IMR-90 (cell line): ENCODE measurements at regions not wholly inside any gene's neighbourhood (a gene's known extent, or its start where the extent isn't known, plus 50 kb on each side); places are given as distances from the start of the nearest gene placed in this dataset.

Experiments
- ATAC-seq: fragments of 200-7000 bp; cut with Tn5 transposase; 2 replicates; pipeline ENCODE4 v1.9.1; 2020; ENCODE audit warnings: low read depth, mild to moderate bottlenecking, moderate library complexity
- BruUV-seq: library from RNA; stranded (reverse); fragments of 400-500 nt; replicated peaks from 2 replicates; lab custom pipeline; 2021; lab: Mats Ljungman, UMichigan
- CTCF ChIA-PET: fragments of 300-600 bp; formaldehyde crosslinking; extraction: SDS; loops from one replicate; lab custom pipeline; 2021; ENCODE audit warnings: antibody characterized with exemption; lab: Yijun Ruan, JAX
- POLR2A ChIA-PET: fragments of 300-600 bp; sonication (Branson Sonifier 250); formaldehyde crosslinking; loops from one replicate; lab custom pipeline; 2022; ENCODE audit warnings: antibody characterized with exemption; ENCODE audit not compliant: unreplicated experiment; lab: Charles Lee
- DNase-seq: peaks from one replicate; pipeline ENCODE4 v3.0.0; 2013
- H2AFZ ChIP-seq: replicated peaks from 2 replicates; pipeline ENCODE3; 2013; ENCODE audit warnings: low read length, mild to moderate bottlenecking; ENCODE audit not compliant: poor library complexity
- H2AK5ac ChIP-seq: 2 replicates; pipeline ENCODE4 v1.6.1; 2013; ENCODE audit warnings: low read depth, low read length, inconsistent platforms
- H2AK9ac ChIP-seq: replicated peaks from 2 replicates; pipeline ENCODE3; 2013; ENCODE audit warnings: mild to moderate bottlenecking, low read depth, low read length, moderate library complexity; ENCODE audit not compliant: poor library complexity
- H2BK120ac ChIP-seq: 2 replicates; pipeline ENCODE4 v1.6.1; 2013; ENCODE audit warnings: low read depth, low read length, inconsistent platforms
- H2BK15ac ChIP-seq: 3 replicates; pipeline ENCODE4 v1.6.1; 2013; ENCODE audit warnings: low read depth, low read length, inconsistent platforms
- H2BK20ac ChIP-seq: 2 replicates; pipeline ENCODE4 v1.6.1; 2013; ENCODE audit warnings: low read depth, mild to moderate bottlenecking, inconsistent platforms, low read length, moderate library complexity
- H2BK5ac ChIP-seq: 2 replicates; pipeline ENCODE4 v1.6.1; 2013; ENCODE audit warnings: mild to moderate bottlenecking, low read depth, low read length, inconsistent platforms; ENCODE audit not compliant: poor library complexity, severe bottlenecking
- H3K14ac ChIP-seq: replicated peaks from 2 replicates; pipeline ENCODE4 v1.6.1; 2013; ENCODE audit warnings: low read depth, low read length, inconsistent platforms
- H3K18ac ChIP-seq: 2 replicates; pipeline ENCODE4 v1.6.1; 2013; ENCODE audit warnings: low read depth, low read length, control low read depth
- H3K23ac ChIP-seq: 2 replicates; pipeline ENCODE4 v1.6.1; 2013; ENCODE audit warnings: low read depth, low read length, inconsistent platforms
- H3K27ac ChIP-seq: 2 replicates; pipeline ENCODE4 v1.5.1; 2013; ENCODE audit warnings: mild to moderate bottlenecking, control low read depth, low read length; ENCODE audit not compliant: insufficient read depth
- H3K27me3 ChIP-seq: 2 replicates; pipeline ENCODE4 v1.6.1; 2013; ENCODE audit warnings: low read length; ENCODE audit not compliant: control insufficient read depth, insufficient read depth
- H3K36me3 ChIP-seq: 2 replicates; pipeline ENCODE4 v1.6.1; 2013; ENCODE audit warnings: low read length, mixed read lengths; ENCODE audit not compliant: control insufficient read depth, insufficient read depth
- H3K4ac ChIP-seq: 2 replicates; pipeline ENCODE4 v1.6.1; 2013; ENCODE audit warnings: low read depth, low read length, inconsistent platforms
- H3K4me1 ChIP-seq: 2 replicates; pipeline ENCODE4 v1.6.1; 2013; ENCODE audit warnings: low read length, mixed read lengths; ENCODE audit not compliant: control insufficient read depth, insufficient read depth
- H3K4me2 ChIP-seq: 2 replicates; pipeline ENCODE4 v1.6.1; 2013; ENCODE audit warnings: low read depth, mild to moderate bottlenecking, control low read depth, low read length, moderate library complexity
- H3K4me3 ChIP-seq: 2 replicates; pipeline ENCODE4 v1.5.1; 2013; ENCODE audit warnings: low read depth, mild to moderate bottlenecking, control low read depth, low read length, moderate library complexity; ENCODE audit not compliant: insufficient read depth
- H3K56ac ChIP-seq: 2 replicates; pipeline ENCODE4 v1.6.1; 2013; ENCODE audit warnings: low read length, inconsistent platforms; ENCODE audit not compliant: insufficient read depth; ENCODE audit errors: extremely low read depth
- H3K79me1 ChIP-seq, 2 experiments: 2 replicates each; pipeline ENCODE4 v1.6.1; 2013; ENCODE audit warnings: low read length in 2 of 2, inconsistent platforms in 1 of 2, low read depth in 1 of 2
- H3K9ac ChIP-seq: 2 replicates; pipeline ENCODE4 v1.6.1; 2013; ENCODE audit warnings: low read depth, low read length, control low read depth
- H3K9me1 ChIP-seq: 2 replicates; pipeline ENCODE4 v1.6.1; 2013; ENCODE audit warnings: low read length, inconsistent platforms; ENCODE audit not compliant: insufficient read depth
- H3K9me3 ChIP-seq: 2 replicates; pipeline ENCODE4 v1.6.1; 2013; ENCODE audit warnings: low read length; ENCODE audit not compliant: control insufficient read depth, insufficient read depth
- H4K20me1 ChIP-seq: 2 replicates; pipeline ENCODE4 v1.6.1; 2013; ENCODE audit warnings: low read length, inconsistent platforms; ENCODE audit not compliant: insufficient read depth
- H4K5ac ChIP-seq: 2 replicates; pipeline ENCODE4 v1.6.1; 2013; ENCODE audit warnings: mild to moderate bottlenecking, low read depth, low read length, control low read depth
- H4K8ac ChIP-seq, 2 experiments: 2 replicates each; pipeline ENCODE4 v1.6.1; 2013; ENCODE audit warnings: low read depth in 2 of 2, low read length in 2 of 2, control low read depth in 1 of 2, inconsistent platforms in 1 of 2
- H4K91ac ChIP-seq: 2 replicates; pipeline ENCODE4 v1.6.1; 2013; ENCODE audit warnings: low read depth, low read length, inconsistent platforms; ENCODE audit not compliant: insufficient read depth
- BHLHE40 ChIP-seq: fragments of 150-350 bp; IDR thresholded peaks from 2 replicates; pipeline ENCODE4 v1.6.1; 2016; ENCODE audit warnings: mild to moderate bottlenecking, low read depth, low read length
- CEBPB ChIP-seq: IDR thresholded peaks from 2 replicates; pipeline ENCODE4 v1.6.1; 2012; ENCODE audit warnings: low read depth, low read length, improper control_type of control experiment
- CHD1 ChIP-seq: IDR thresholded peaks from 2 replicates; pipeline ENCODE4 v1.6.1; 2012; ENCODE audit warnings: low read depth, low read length, improper control_type of control experiment
- CTCF ChIP-seq: conservative IDR thresholded peaks from 2 replicates; pipeline ENCODE4 v1.5.1; 2012; ENCODE audit warnings: mild to moderate bottlenecking, low read depth, low read length, improper control_type of control experiment
- ELK1 ChIP-seq: fragments of 150-350 bp; IDR thresholded peaks from 2 replicates; pipeline ENCODE4 v1.6.1; 2016; ENCODE audit warnings: low read depth, mild to moderate bottlenecking, low read length, moderate library complexity, borderline replicate concordance
- MXI1 ChIP-seq: IDR thresholded peaks from 2 replicates; pipeline ENCODE4 v1.6.1; 2012; ENCODE audit warnings: low read depth, mild to moderate bottlenecking, low read length, moderate library complexity, borderline replicate concordance
- POLR2A ChIP-seq: IDR thresholded peaks from 2 replicates; pipeline ENCODE4 v1.6.1; 2012; ENCODE audit warnings: mild to moderate bottlenecking, low read depth, low read length
- RAD21 ChIP-seq: IDR thresholded peaks from 2 replicates; pipeline ENCODE4 v1.6.1; 2012; ENCODE audit warnings: low read length, improper control_type of control experiment
- RCOR1 ChIP-seq: IDR thresholded peaks from 2 replicates; pipeline ENCODE4 v1.6.1; 2012; ENCODE audit warnings: mild to moderate bottlenecking, low read length, improper control_type of control experiment; ENCODE audit not compliant: insufficient replicate concordance
- SMC3 ChIP-seq: fragments of 150-350 bp; IDR thresholded peaks from 2 replicates; pipeline ENCODE4 v1.6.1; 2016; ENCODE audit warnings: low read depth, mild to moderate bottlenecking, antibody characterized with exemption, low read length, moderate library complexity
- USF2 ChIP-seq: fragments of 150-350 bp; IDR thresholded peaks from 2 replicates; pipeline ENCODE4 v1.6.1; 2017; ENCODE audit warnings: mild to moderate bottlenecking, antibody characterized with exemption, low read length, low read depth
- dilution Hi-C: fragments of 300-500 bp; cut with HindIII; formaldehyde crosslinking; loops from one replicate; pipeline ENCODE4 v1.14.3; 2018; ENCODE audit warnings: low sequenced_read_pairs; ENCODE audit not compliant: unreplicated experiment
- in situ Hi-C: fragments of 300-500 bp; cut with MboI; formaldehyde crosslinking; loops from 3 replicates; pipeline ENCODE4 v1.14.3; 2019; ENCODE audit warnings: low sequenced_read_pairs, inconsistent platforms, mixed read lengths
- intact Hi-C: fragments of 100-400 bp; cut with micrococcal nuclease; formaldehyde crosslinking; loops from 2 replicates; pipeline ENCODE4 v1.10.0; 2022

DNA sequence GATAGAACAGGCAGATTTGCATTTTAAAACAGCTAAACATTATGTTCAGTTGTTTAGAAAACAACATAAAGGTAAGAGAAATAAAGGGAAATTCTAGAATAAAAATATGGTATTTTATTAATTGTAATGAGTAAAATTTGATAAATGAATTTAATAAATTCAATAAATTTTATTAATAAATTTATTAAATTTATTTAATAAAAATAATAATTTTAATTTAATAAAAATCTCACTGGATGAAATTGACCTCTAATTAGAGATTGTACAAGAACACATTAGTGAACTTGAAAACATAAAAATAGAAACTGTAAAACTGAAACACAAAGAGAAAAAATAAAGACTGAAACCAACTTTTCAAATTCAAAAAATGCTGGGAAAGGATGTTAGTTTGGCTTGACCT lies 605.7 kb upstream of the LRRC4C start:
- Histone ChIP-seq H3K4me1 (no peaks in the 10 kb centered on the region), H4K5ac (no peak overlapping the region), H2AK5ac (no peak overlapping the region), H3K23ac (no peak overlapping the region), H3K56ac (no peak overlapping the region), H3K36me3 (no peaks in the 10 kb centered on the region), H3K18ac (no peak overlapping the region), H4K8ac (no peak overlapping the region), H4K91ac (no peak overlapping the region), H3K27me3 (no peaks in the 10 kb centered on the region), H3K9ac (no peak overlapping the region), H2BK15ac (no peak overlapping the region), H2BK20ac (no peak overlapping the region), H2AFZ (no peak overlapping the region), H3K27ac (no peak overlapping the region), H3K9me3 (peaks cover 8% of the 10 kb centered on the region; the same call in 1 of the 2 replicates), H3K4ac (no peak overlapping the region), H3K79me1 (no peaks in the 10 kb centered on the region), H3K4me2 (no peak overlapping the region), H2AK9ac (no peak overlapping the region), H2BK5ac (no peak overlapping the region), H2BK120ac (no peak overlapping the region), H3K14ac (no peak overlapping the region), H4K20me1 (no peaks in the 10 kb centered on the region), H3K9me1 (no peaks in the 10 kb centered on the region), H3K4me3 (no peak overlapping the region)
- intact Hi-C loops, result no loop called here
- CTCF ChIA-PET, result interaction anchor here (0.6 kb wide), 1 partner anchor 41 kb away, joined by 4 read pairs; no protein-coding TSS in a partner anchor
- BruUV-seq, result no TSS peak
- DNase-seq (no peak), ATAC-seq (no peak)
- no peak for TF ChIP-seq POLR2A
- no peak for TF ChIP-seq RAD21
- no peak for TF ChIP-seq BHLHE40
- TF ChIP-seq CTCF, result no peak
- no peak for TF ChIP-seq CHD1
- TF ChIP-seq MXI1, result no peak
- no peak for TF ChIP-seq ELK1
- TF ChIP-seq RCOR1, result no peak
- TF ChIP-seq SMC3, result no peak
- no peak for TF ChIP-seq CEBPB
- TF ChIP-seq USF2, result no peak
- in situ Hi-C loops, result no loop called here
- dilution Hi-C loops, result no loop called here
- POLR2A ChIA-PET, result no interaction called here
